ENCODE measurements at regions not wholly inside any gene's neighbourhood (a gene's known extent, or its start where the extent isn't known, plus 50 kb on each side); places are given as distances from the start of the nearest gene placed in this dataset.

DNA sequence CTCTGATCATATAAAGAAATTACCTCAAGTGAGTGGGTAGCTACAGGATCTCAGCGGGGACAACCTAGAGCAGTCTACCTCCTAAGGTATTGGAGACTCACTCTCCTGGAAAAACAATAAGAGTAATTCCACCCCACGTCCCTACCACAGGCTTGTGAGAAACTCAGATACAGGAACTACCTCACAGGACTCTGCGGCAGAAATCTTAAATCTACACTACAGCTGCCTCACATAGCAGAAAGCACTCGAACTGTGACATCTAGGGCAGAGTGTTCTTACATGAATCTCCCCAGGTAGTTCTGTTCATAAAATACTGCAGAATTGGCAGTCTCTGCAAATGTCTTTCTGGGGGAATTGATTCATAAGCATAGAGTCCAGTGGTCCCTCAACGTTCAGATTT, 382.9 kb upstream of the IL12A start:
- Histone ChIP-seq H3K79me2 (ENCODE audit: insufficient read depth, low read length) (no peaks in the 10 kb centered on the region), H3K27ac (ENCODE audit: low read depth, low read length) (no peak overlapping the region), H3K9ac (ENCODE audit: low read length) (no peak overlapping the region), H3K36me3 (ENCODE audit: control insufficient read depth in 1 of 2, insufficient read depth in 2 of 2, low read length in 2 of 2) (no peaks in the 10 kb centered on the region), H3K4me1 (ENCODE audit: control insufficient read depth in 1 of 2, insufficient read depth in 2 of 2, low read length in 2 of 2) (no peaks in the 10 kb centered on the region), H3K27me3 (ENCODE audit: insufficient read depth, low read length) (no peaks in the 10 kb centered on the region), H3K9me2 (ENCODE audit: insufficient read depth) (no peaks in the 10 kb centered on the region), H4K20me1 (ENCODE audit: insufficient read depth) (no peaks in the 10 kb centered on the region), H3K9me3 (ENCODE audit: control insufficient read depth in 1 of 2, insufficient read depth in 1 of 2, low read depth in 1 of 2, low read length in 2 of 2) (no peaks in the 10 kb centered on the region), H3K4me3 (replicated peaks in 1 of 2; ENCODE audit: low read depth in 1 of 2, low read length in 2 of 2) (no peak overlapping the region), H2AFZ (ENCODE audit: low read depth, low read length, poor library complexity, severe bottlenecking) (no peak overlapping the region), H3K4me2 (ENCODE audit: low read length) (no peak overlapping the region)
- ChIA-PET RAD21 (ENCODE audit: low non-redundant PET in 1 of 2, low total read pairs in 2 of 2, uncharacterized antibody in 2 of 2, unreplicated experiment in 2 of 2) (no interaction called here), POLR2A (no interaction called here), CTCF (no interaction called here)
- intact Hi-C loops (cut with micrococcal nuclease), result no loop called here
- ATAC-seq, result no peak
- DNase-seq (ENCODE audit: low read depth, low spot score), result no peak
- no TSS peak for BruUV-seq (replicated peaks)
- TF ChIP-seq, protein P1, sequence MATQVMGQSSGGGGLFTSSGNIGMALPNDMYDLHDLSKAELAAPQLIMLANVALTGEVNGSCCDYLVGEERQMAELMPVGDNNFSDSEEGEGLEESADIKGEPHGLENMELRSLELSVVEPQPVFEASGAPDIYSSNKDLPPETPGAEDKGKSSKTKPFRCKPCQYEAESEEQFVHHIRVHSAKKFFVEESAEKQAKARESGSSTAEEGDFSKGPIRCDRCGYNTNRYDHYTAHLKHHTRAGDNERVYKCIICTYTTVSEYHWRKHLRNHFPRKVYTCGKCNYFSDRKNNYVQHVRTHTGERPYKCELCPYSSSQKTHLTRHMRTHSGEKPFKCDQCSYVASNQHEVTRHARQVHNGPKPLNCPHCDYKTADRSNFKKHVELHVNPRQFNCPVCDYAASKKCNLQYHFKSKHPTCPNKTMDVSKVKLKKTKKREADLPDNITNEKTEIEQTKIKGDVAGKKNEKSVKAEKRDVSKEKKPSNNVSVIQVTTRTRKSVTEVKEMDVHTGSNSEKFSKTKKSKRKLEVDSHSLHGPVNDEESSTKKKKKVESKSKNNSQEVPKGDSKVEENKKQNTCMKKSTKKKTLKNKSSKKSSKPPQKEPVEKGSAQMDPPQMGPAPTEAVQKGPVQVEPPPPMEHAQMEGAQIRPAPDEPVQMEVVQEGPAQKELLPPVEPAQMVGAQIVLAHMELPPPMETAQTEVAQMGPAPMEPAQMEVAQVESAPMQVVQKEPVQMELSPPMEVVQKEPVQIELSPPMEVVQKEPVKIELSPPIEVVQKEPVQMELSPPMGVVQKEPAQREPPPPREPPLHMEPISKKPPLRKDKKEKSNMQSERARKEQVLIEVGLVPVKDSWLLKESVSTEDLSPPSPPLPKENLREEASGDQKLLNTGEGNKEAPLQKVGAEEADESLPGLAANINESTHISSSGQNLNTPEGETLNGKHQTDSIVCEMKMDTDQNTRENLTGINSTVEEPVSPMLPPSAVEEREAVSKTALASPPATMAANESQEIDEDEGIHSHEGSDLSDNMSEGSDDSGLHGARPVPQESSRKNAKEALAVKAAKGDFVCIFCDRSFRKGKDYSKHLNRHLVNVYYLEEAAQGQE (IDR thresholded peaks at IDR 0.05; ENCODE audit: low read depth), result no peak
- TF ChIP-seq ZFX (IDR thresholded peaks at IDR 0.05) (no peak), ELF1 (IDR thresholded peaks at IDR 0.05; ENCODE audit: borderline replicate concordance, low read depth) (no peak), SP1 (IDR thresholded peaks at IDR 0.05; ENCODE audit: low read depth) (no peak), JUND (IDR thresholded peaks at IDR 0.05) (no peak), TCF7L2 (IDR thresholded peaks at IDR 0.05; ENCODE audit: borderline replicate concordance, extremely low read depth, insufficient read depth, insufficient read length) (no peak)

- Histone ChIP-seq H4K20me1 (ENCODE audit: insufficient read depth) (no peaks in the 10 kb centered on the region), H2AFZ (ENCODE audit: low read depth, low read length, poor library complexity, severe bottlenecking) (no peak overlapping the region), H3K4me1 (ENCODE audit: control insufficient read depth in 1 of 2, insufficient read depth in 2 of 2, low read length in 2 of 2) (no peaks in the 10 kb centered on the region), H3K79me2 (ENCODE audit: insufficient read depth, low read length) (no peaks in the 10 kb centered on the region), H3K9ac (ENCODE audit: low read length) (no peak overlapping the region), H3K27ac (ENCODE audit: low read depth, low read length) (no peak overlapping the region), H3K4me2 (ENCODE audit: low read length) (no peak overlapping the region), H3K4me3 (replicated peaks in 1 of 2; ENCODE audit: low read depth in 1 of 2, low read length in 2 of 2) (no peak overlapping the region), H3K9me2 (ENCODE audit: insufficient read depth) (no peaks in the 10 kb centered on the region), H3K9me3 (ENCODE audit: control insufficient read depth in 1 of 2, insufficient read depth in 1 of 2, low read depth in 1 of 2, low read length in 2 of 2) (no peaks in the 10 kb centered on the region), H3K27me3 (ENCODE audit: insufficient read depth, low read length) (no peaks in the 10 kb centered on the region), H3K36me3 (ENCODE audit: control insufficient read depth in 1 of 2, insufficient read depth in 2 of 2, low read length in 2 of 2) (no peaks in the 10 kb centered on the region)
- intact Hi-C loops (cut with micrococcal nuclease), result no loop called here
- BruUV-seq (replicated peaks), result no TSS peak
- ChIA-PET RAD21 (ENCODE audit: low non-redundant PET in 1 of 2, low total read pairs in 2 of 2, uncharacterized antibody in 2 of 2, unreplicated experiment in 2 of 2) (no interaction called here), POLR2A (no interaction called here), CTCF (no interaction called here)
- no peak for DNase-seq (ENCODE audit: low read depth, low spot score)
- no peak for ATAC-seq
- TF ChIP-seq, protein P1 (IDR thresholded peaks at IDR 0.05; ENCODE audit: low read depth), result no peak
- TF ChIP-seq EGR1 (IDR thresholded peaks at IDR 0.05; ENCODE audit: low read depth) (no peak), EZH2phosphoT487 (IDR thresholded peaks at IDR 0.05; ENCODE audit: borderline replicate concordance) (no peak), ELF1 (IDR thresholded peaks at IDR 0.05; ENCODE audit: borderline replicate concordance, low read depth) (no peak), CEBPB (IDR thresholded peaks at IDR 0.05; ENCODE audit: low read depth) (no peak), CTCF (IDR thresholded peaks at IDR 0.05 in 2 of 3, conservative IDR thresholded peaks at IDR 0.05 in 1 of 3; ENCODE audit: borderline replicate concordance in 1 of 3, insufficient read depth in 1 of 3, low read depth in 2 of 3, low read length in 2 of 3) (no peak), SIN3A (IDR thresholded peaks at IDR 0.05; ENCODE audit: low read depth) (no peak), SRF (IDR thresholded peaks at IDR 0.05; ENCODE audit: low read depth) (no peak), RAD21 (IDR thresholded peaks at IDR 0.05; ENCODE audit: low read depth) (no peak)
These were observed 380.8 kb upstream of the IL12A start for GRCh38 chr3:159607856-159608255.

All from HCT116 (cell line).